ENCODE measurements at regions not wholly inside any gene's neighbourhood (a gene's known extent, or its start where the extent isn't known, plus 50 kb on each side); places are given as distances from the start of the nearest gene placed in this dataset.

DNA sequence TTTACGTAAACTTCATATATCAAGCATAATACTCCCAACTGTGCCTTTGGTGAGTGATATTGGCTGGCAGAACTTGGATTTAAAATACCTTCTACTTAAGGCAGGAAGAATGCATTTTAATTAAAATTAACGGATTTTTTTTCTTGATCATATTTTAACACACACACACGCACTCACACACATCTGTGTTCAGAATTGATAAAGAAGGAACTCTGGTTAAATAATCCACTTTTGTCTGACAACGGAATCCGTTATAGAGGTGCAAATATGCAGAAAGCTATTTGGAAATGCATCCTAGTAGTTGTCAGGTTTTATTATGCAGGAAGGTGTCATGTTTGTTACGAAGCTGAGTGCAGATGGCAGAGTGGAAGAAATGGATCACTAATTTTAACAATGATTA is 105.5 kb upstream of the ZNF536 start:
- POLR2A ChIA-PET (ENCODE audit: unreplicated experiment) = no interaction called here
- Histone ChIP-seq H2BK120ac (ENCODE audit: low read depth, low read length) (no peak overlapping the region), H3K9me1 (ENCODE audit: insufficient read depth, low read length) (no peaks in the 10 kb centered on the region), H3K27ac (ENCODE audit: insufficient read depth, low read length) (no peak overlapping the region), H2BK15ac (ENCODE audit: low read depth, low read length) (no peak overlapping the region), H3K4me1 (ENCODE audit: control insufficient read depth, insufficient read depth, low read length) (no peaks in the 10 kb centered on the region), H4K8ac (ENCODE audit: low read depth in 2 of 2, low read length in 2 of 2) (no peak overlapping the region), H4K91ac (ENCODE audit: insufficient read depth, low read depth, low read length) (no peak overlapping the region), H3K14ac (replicated peaks; ENCODE audit: low read depth, low read length) (no peak overlapping the region), H3K56ac (ENCODE audit: extremely low read depth, insufficient read depth, low read length) (no peak overlapping the region), H2BK20ac (ENCODE audit: low read depth, low read length) (no peak overlapping the region), H3K36me3 (ENCODE audit: control insufficient read depth, insufficient read depth, low read length) (no peaks in the 10 kb centered on the region), H2BK5ac (ENCODE audit: low read depth, low read length, poor library complexity, severe bottlenecking) (no peak overlapping the region), H4K5ac (ENCODE audit: low read depth, low read length) (no peak overlapping the region), H4K20me1 (ENCODE audit: insufficient read depth, low read length) (no peaks in the 10 kb centered on the region), H3K4me2 (ENCODE audit: low read depth, low read length) (no peak overlapping the region), H3K9me3 (ENCODE audit: control insufficient read depth, insufficient read depth, low read length) (peaks cover 11% of the 10 kb centered on the region), H3K79me1 (ENCODE audit: low read depth in 1 of 2, low read length in 2 of 2) (no peaks in the 10 kb centered on the region), H3K4me3 (ENCODE audit: insufficient read depth, low read depth, low read length) (no peak overlapping the region), H3K18ac (ENCODE audit: low read depth, low read length) (no peak overlapping the region), H3K23ac (ENCODE audit: low read depth, low read length) (no peak overlapping the region), H2AK5ac (ENCODE audit: low read depth, low read length) (no peak overlapping the region), H2AK9ac (replicated peaks; ENCODE audit: low read depth, low read length, poor library complexity) (no peak overlapping the region), H2AFZ (replicated peaks; ENCODE audit: low read length, poor library complexity) (no peak overlapping the region), H3K4ac (ENCODE audit: low read depth, low read length) (no peak overlapping the region), H3K27me3 (ENCODE audit: control insufficient read depth, insufficient read depth, low read length) (no peaks in the 10 kb centered on the region), H3K9ac (ENCODE audit: low read depth, low read length) (no peak overlapping the region)
- CTCF ChIA-PET = no interaction called here
- DNase-seq (no peak), ATAC-seq (ENCODE audit: low read depth) (no peak)
- TF ChIP-seq CEBPB (IDR thresholded peaks at IDR 0.05; ENCODE audit: low read depth, low read length) (no peak), MAFK (IDR thresholded peaks at IDR 0.05; ENCODE audit: low read depth, low read length) (no peak), RFX5 (IDR thresholded peaks at IDR 0.05; ENCODE audit: low read depth, low read length) (no peak), MXI1 (IDR thresholded peaks at IDR 0.05; ENCODE audit: borderline replicate concordance, low read depth, low read length) (no peak)
- in situ Hi-C loops (cut with MboI; ENCODE audit: low sequenced_read_pairs) = no loop called here
- intact Hi-C loops (cut with micrococcal nuclease) = no loop called here
- dilution Hi-C loops (cut with HindIII; ENCODE audit: low sequenced_read_pairs, unreplicated experiment) = no loop called here
- no TSS peak for BruUV-seq (replicated peaks)
- WGBS, 2 experiments (ENCODE audit: extremely low coverage in 2 of 2, insufficient read length in 1 of 2) = no CpG with 5 or more reads among the region's 6 CpGs

All from IMR-90 (cell line).